Osteoblast (primary cell): ENCODE measurements at regions not wholly inside any gene's neighbourhood (a gene's known extent, or its start where the extent isn't known, plus 50 kb on each side); places are given as distances from the start of the nearest gene placed in this dataset.

ENCODE experiments used
- DNase-seq: peaks from one replicate; pipeline ENCODE4 v3.0.0; 2011; ENCODE audit warnings: low spot score, mixed read lengths; ENCODE audit not compliant: insufficient read length; ENCODE audit errors: missing footprints
- H2AFZ ChIP-seq: 2 replicates; pipeline ENCODE4 v1.6.0; 2011; ENCODE audit warnings: mild to moderate bottlenecking, low read length
- H3K27ac ChIP-seq: 2 replicates; pipeline ENCODE4 v1.5.1; 2011; ENCODE audit warnings: mild to moderate bottlenecking, low read depth, low read length, moderate library complexity
- H3K27me3 ChIP-seq: 2 replicates; pipeline ENCODE4 v1.6.0; 2012; ENCODE audit warnings: mild to moderate bottlenecking, control low read depth, inconsistent platforms, low read length, moderate library complexity; ENCODE audit not compliant: insufficient read depth
- H3K36me3 ChIP-seq: 2 replicates; pipeline ENCODE4 v1.5.1; 2011; ENCODE audit warnings: mild to moderate bottlenecking, low read length, control low read depth, moderate library complexity; ENCODE audit not compliant: insufficient read depth
- H3K4me1 ChIP-seq: 2 replicates; pipeline ENCODE4 v1.5.1; 2011; ENCODE audit warnings: mild to moderate bottlenecking, low read length, control low read depth, moderate library complexity; ENCODE audit not compliant: insufficient read depth
- H3K4me2 ChIP-seq: 2 replicates; pipeline ENCODE4 v1.6.0; 2011; ENCODE audit warnings: mild to moderate bottlenecking, low read length; ENCODE audit not compliant: insufficient read depth
- H3K4me3 ChIP-seq: fragments of 200-600 bp; sonication (generic); 3 replicates; pipeline ENCODE4 v1.5.1; 2012; ENCODE audit warnings: mild to moderate bottlenecking, low read length, inconsistent platforms; ENCODE audit not compliant: insufficient read depth
- H3K79me2 ChIP-seq: 2 replicates; pipeline ENCODE4 v1.6.0; 2012; ENCODE audit warnings: mild to moderate bottlenecking, low read length, control low read depth, inconsistent platforms; ENCODE audit not compliant: insufficient read depth
- H3K9me3 ChIP-seq: 2 replicates; pipeline ENCODE4 v1.5.1; 2011; ENCODE audit warnings: low read depth, low read length, control low read depth
- H4K20me1 ChIP-seq: 2 replicates; pipeline ENCODE4 v1.6.0; 2012; ENCODE audit warnings: mild to moderate bottlenecking, low read length, control low read depth; ENCODE audit not compliant: insufficient read depth
- CTCF ChIP-seq: IDR thresholded peaks from 2 replicates; pipeline ENCODE4 v1.5.1; 2011; ENCODE audit warnings: mild to moderate bottlenecking, low read depth, low read length, moderate library complexity; ENCODE audit errors: extremely low read depth

GRCh38 chrX:125089761-125090445 is 229.8 kb upstream of the TEX13C start:
- no peak overlapping the region for H3K4me3 ChIP-seq
- no peaks in the 10 kb centered on the region for H4K20me1 ChIP-seq
- H3K4me1 ChIP-seq = no peaks in the 10 kb centered on the region
- H3K4me2 ChIP-seq = no peak overlapping the region
- no peaks in the 10 kb centered on the region for H3K9me3 ChIP-seq
- no peaks in the 10 kb centered on the region for H3K27me3 ChIP-seq
- H3K27ac ChIP-seq = no peak overlapping the region
- H2AFZ ChIP-seq = no peak overlapping the region
- DNase-seq = no peak
- H3K79me2 ChIP-seq = no peaks in the 10 kb centered on the region
- no peaks in the 10 kb centered on the region for H3K36me3 ChIP-seq
- no peak for TF ChIP-seq CTCF

- Histone ChIP-seq H3K27me3 (no peaks in the 10 kb centered on the region), H2AFZ (no peak overlapping the region), H3K27ac (no peak overlapping the region), H3K36me3 (no peaks in the 10 kb centered on the region), H3K79me2 (no peaks in the 10 kb centered on the region), H3K4me1 (no peaks in the 10 kb centered on the region), H3K4me3 (no peak overlapping the region), H4K20me1 (no peaks in the 10 kb centered on the region), H3K9me3 (no peaks in the 10 kb centered on the region), H3K4me2 (no peak overlapping the region)
- no peak for DNase-seq
- no peak for TF ChIP-seq CTCF
These were observed 225.8 kb upstream of the TEX13C start for GRCh38 chrX:125093852-125094251.

- no peaks in the 10 kb centered on the region for H3K36me3 ChIP-seq
- TF ChIP-seq CTCF = no peak
- no peaks in the 10 kb centered on the region for H4K20me1 ChIP-seq
- H3K27ac ChIP-seq = no peak overlapping the region
- no peak for DNase-seq
- no peak overlapping the region for H2AFZ ChIP-seq
- no peaks in the 10 kb centered on the region for H3K4me1 ChIP-seq
- H3K4me2 ChIP-seq = no peak overlapping the region
- no peaks in the 10 kb centered on the region for H3K27me3 ChIP-seq
- H3K4me3 ChIP-seq = no peak overlapping the region
- H3K79me2 ChIP-seq = no peaks in the 10 kb centered on the region
- H3K9me3 ChIP-seq = no peaks in the 10 kb centered on the region
These were observed 224.8 kb upstream of the TEX13C start for GRCh38 chrX:125094901-125095300.

GRCh38 chrX:125096469-125096868 is 223.2 kb upstream of the TEX13C start:
- no peak for DNase-seq
- TF ChIP-seq CTCF = no peak

More at GRCh38 chrX:125096469-125096868, 223.2 kb upstream of the TEX13C start:
- H3K4me2 ChIP-seq = no peak overlapping the region
- H4K20me1 ChIP-seq = no peaks in the 10 kb centered on the region
- H3K27ac ChIP-seq = no peak overlapping the region
- H2AFZ ChIP-seq = no peak overlapping the region
- H3K4me1 ChIP-seq = no peaks in the 10 kb centered on the region
- no peak overlapping the region for H3K4me3 ChIP-seq
- no peaks in the 10 kb centered on the region for H3K9me3 ChIP-seq
- H3K27me3 ChIP-seq = no peaks in the 10 kb centered on the region
- H3K79me2 ChIP-seq = no peaks in the 10 kb centered on the region
- H3K36me3 ChIP-seq = no peaks in the 10 kb centered on the region
